ENCODE measurements at regions not wholly inside any gene's neighbourhood (a gene's known extent, or its start where the extent isn't known, plus 50 kb on each side); places are given as distances from the start of the nearest gene placed in this dataset.

GRCh38 chr4:54548098-54548620, 109.6 kb upstream of the KIT start:
- DNase-seq = no peak

- DNase-seq = no peak
Measured at GRCh38 chr4:54548831-54549460, 108.8 kb upstream of the KIT start.

DNA sequence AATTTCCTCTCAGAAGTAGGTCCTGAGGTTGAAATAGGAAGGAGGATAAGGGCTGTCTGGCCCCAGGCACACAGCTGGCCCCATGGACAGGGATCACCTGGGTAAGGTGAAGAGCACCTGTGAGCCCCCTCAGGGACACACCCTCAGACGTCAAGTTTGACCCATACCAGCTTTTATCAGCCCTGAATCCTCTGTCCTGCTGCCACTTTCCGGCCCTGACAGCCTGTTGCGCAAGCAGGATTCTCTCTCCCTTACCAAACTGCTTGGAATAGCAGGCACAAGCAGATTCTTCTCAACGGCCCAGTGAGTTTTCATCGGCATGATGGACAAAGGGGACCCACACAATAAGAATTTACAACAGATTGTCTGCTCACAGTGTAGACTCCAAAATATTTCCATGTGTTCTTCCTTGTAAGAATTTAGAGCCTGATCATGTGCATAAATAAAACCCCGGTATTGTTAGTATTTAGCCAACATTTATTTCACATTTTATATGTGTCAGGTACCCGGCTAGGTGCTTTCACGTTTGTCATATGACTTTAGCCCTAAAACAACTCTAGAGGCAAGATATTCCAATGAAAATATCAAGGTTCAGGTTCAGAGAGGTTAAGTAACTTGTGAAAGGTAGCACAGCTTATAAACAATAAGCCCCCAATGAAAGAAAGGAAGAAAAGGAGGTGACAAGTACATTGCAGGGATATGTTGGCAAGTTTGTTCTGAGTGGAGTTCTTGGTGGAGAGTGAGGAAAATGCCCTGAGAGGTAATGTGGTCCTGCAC, 107.2 kb upstream of the KIT start:
- DNase-seq = no peak

GRCh38 chr4:54553001-54553400, 104.8 kb upstream of the KIT start:
- DNase-seq = no peak

DNA sequence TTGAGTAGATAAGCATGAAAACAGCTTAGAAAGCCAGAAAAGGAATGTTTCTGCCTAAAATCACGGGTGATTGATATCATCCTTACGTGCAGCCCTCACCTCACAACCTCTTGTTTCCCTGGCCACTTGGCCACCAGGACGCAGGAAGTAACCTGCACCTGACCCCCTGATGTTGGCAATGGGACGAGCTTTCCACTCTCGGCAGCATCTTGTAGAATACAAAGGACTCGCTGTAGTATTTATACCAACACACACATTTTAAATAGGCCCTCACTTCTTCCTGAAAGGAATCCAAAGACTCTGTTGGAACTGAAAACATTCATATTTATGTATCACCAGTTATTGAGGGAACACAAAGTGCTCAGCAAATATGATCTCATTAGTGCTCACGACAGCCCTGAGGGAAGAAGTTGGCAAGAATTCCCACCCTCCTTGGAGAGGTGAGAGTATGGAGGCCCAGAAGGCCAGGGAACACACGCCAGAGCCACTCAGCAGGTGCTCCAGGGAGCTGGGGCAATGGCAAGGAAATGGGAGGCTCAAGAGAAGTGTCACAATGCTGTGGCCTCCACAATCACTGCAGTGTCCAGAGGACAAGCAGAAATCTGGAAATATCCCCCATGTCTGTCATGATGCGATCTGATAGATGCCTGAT, 103.3 kb upstream of the KIT start:
- no peak for DNase-seq

DNA sequence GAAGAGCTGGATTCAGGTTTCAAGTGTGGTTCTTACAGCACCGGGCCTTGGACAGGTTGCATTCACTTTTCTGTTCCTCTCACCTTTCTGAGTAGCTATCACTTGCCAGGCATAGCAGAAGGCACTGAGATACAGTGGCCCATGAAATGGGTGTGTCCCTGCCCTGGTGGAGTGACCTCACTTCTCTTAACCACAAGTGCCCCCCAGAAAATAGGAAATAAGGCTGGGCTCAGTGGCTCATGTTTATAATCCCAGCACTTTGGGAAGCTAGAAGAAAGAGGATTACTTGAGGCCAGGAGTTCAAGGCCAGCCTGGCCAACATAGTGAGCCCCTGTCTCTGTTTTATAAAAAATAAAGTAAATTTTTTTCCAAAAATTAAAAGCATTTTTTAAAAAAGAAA, 101.7 kb upstream of the KIT start:
- DNase-seq = no peak

GRCh38 chr4:54556587-54556986, 101.2 kb upstream of the KIT start:
- no peak for DNase-seq

DNA sequence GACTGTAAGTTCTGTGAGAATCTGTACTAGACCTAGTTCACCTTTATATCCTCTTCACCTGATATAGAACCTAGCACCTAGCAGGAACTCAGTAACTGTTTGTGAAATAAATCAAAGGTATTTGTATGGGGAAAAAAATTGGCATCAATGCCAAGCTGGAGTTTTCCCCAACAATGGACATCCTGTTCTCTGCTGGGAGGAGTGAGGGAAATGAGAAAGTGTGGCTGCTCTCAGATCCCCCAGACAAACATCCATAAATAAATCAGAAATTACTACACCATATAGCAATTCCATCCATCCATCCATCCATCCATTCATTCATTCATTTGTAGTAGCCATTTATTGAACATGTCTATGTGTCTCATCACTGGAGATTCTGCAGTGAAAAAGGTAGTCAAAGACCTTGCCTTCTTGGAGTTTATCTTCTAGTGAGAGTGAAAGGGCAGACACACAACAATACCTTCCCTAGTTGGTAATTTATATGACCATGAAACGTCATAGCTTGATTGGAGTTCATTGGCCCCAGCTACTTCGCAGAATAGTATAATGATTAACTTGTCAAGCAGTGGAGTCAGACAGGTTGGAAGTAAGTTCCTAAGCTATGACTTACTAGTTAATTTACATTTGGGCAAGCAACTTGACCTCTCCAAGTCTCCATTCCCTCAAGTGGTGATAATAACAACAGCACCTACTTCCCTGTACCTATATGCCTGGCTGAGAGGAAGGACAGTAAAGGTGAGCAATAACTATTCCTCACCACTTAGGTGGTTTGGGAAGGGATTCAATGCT, 98.7 kb upstream of the KIT start:
- no peak for DNase-seq

GRCh38 chr4:54560513-54560912, 97.2 kb upstream of the KIT start:
- no peak for DNase-seq

DNA sequence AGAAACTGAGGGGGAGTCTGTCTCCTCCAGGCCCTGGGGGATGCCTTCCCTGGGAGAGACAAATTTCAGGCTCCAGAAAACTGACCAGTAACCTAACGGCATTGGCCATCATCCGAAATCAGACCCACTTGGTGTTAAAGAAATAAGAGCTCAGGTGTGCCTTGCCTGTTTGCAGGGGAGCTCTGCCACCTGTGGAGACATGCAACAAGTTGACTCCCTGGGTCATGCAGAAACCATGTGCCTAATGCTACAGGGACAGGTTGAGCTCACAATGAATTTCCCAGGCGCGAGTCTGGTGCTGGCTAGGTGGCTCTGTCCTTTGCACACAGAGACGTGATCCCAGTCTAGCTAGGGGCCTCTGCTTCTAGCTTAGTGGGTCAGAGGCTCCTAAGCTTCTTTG, 95.8 kb upstream of the KIT start:
- no peak for DNase-seq

GRCh38 chr4:54566608-54567007, 91.1 kb upstream of the KIT start:
- DNase-seq = peak; percentile 79 to 90

- no peak for DNase-seq
Measured at GRCh38 chr4:54567327-54567726, 90.4 kb upstream of the KIT start.

- no peak for DNase-seq
Measured at GRCh38 chr4:54568184-54568583, 89.6 kb upstream of the KIT start.

DNA sequence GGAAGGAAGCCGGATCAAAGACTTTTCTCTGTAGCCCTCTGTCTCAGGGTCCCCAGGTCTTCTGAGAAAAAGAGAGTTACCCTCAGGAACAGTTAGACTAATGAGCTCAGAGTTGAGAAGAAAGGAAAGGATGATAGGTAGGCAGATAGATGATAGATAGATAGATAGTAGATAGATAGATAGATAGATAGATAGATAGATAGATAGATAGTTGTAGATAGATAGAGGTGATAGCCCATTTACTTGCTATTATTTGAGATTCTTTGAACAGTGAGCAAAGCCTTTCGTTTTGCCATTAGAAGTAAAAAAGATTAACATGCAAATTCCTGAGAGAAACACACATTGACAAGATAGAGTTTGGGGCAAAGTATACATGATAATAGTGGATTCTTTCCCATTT, 86.9 kb upstream of the KIT start:
- no peak for DNase-seq

DNA sequence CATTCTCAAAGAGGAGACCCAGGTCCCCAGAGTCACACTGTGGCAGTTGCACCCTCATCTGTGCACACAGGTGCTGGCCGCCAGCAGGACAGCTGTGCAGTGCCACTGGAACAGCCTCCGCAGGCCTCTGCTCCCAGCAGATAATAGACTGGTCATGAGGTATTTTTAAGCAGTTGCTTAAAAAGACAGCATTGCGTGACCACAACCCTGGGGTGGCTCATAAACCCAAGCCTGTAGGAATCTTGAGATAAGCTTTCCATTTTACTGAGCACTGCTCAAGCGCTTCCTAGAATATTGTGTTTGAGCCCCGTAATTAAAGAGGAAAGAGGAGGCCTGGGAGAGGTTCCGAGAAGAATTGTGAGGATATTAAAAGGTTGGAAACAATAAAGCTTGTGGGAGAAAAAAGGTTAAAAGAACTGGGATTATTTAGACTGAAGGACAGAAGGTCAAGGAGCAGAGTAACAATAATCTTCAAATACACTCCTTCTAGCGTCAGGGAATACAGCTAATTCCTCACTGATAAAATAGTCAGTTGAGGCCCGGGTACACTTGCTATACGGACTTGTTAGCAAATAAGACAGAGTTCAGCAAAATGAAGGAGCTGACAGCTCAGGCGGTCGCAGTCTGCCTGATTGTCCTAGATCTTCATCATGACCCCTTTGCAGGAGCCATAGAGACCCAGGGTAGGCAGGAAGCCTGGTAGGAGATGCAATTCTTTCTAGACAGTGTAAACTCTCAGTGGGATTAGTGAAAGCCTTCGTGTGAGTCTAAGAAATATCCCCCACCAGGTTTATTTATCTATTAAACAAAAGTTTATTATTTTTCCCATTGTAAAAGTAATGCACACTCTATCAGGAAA, 86.2 kb upstream of the KIT start:
- no peak for DNase-seq

- no peak for DNase-seq
Measured at GRCh38 chr4:54572152-54572542, 85.6 kb upstream of the KIT start.

DNA sequence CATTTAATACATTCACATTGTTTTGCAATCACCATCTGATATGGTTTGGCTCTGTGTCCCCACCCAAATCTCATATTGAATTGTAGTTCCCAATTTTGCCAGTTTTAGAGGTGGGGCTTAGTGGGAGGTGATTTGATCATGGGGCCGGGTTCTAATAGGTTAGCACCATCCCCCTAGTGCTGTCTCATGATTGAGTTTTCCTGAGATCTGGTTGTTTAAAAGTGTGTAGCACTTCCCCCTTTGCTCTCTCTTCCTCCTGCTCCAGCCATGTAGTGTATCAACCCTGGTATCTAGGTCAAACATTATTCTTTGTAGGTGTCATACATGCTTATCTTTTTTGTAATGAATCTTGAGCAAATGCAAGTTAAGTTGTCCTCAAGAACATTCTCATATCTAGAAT, 83.3 kb upstream of the KIT start:
- DNase-seq = no peak

DNA sequence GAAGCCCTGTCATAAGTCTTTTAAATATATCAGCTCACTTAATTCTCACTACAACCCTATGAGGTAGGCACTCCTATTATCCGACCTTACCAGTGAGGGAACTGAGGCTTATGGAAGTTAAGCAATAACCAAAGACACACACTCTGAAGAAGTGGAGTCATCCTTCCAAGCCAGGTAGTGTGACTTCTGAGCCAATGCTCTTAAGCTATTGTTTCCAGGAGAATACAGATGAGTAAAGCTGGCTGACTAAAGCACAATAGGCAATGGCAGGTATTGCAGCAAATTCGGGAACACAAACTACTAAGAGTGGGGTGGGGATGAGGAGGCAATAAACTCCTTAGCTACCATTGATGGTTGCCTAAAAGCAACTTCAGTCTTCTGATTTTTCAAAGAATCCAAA, 81.8 kb upstream of the KIT start:
- no peak for DNase-seq

DNA sequence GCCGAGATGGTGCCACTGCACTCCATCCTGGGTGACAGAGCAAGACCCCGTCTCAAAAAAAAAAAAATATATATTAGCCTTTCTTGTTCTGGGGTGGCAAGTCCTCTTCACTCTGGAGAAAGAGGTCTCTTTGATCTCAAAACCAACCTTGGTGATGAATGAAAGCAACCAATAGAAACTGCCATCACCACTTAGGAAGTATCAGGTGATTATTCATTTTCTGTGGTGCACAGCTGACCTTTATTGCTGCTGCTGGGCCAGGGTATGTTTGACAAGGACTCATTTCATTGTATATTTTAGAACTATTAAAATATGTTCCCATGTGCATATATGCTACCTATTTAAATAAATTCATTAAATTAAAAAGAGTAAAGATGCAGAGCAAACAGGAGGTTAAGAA, 76.0 kb upstream of the KIT start:
- DNase-seq = no peak

DNA sequence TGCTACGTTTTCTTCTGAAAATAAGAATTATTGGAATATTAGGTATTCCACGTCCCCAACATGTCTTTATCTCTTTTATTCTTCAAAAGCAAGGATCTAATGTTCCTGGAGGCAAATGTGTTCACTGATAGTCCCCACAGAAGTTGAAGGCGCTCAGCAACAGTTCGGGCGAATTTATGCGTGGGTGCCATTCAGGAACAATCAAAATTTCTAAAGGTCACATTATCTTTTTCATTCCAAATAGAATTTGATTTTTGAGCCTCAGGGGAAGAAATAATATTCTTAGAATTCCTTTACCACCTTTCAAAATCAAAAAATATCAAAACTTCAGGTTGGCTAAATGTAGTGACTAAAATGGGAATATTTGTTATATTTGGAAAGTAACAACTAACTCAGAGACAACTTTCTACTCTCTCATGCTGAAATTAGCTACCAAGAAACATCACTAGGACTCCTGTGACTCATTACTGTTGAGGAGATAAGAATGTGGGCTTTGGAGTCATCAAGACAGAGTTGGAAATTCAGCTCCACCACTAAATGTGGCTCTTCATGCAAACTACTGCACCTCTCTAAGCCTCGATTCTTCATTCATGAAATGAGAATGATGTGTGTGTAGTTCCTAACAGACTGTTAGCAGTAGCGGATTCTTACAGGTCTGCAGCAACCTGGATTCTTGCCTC, 72.3 kb upstream of the KIT start:
- no peak for DNase-seq

DNA sequence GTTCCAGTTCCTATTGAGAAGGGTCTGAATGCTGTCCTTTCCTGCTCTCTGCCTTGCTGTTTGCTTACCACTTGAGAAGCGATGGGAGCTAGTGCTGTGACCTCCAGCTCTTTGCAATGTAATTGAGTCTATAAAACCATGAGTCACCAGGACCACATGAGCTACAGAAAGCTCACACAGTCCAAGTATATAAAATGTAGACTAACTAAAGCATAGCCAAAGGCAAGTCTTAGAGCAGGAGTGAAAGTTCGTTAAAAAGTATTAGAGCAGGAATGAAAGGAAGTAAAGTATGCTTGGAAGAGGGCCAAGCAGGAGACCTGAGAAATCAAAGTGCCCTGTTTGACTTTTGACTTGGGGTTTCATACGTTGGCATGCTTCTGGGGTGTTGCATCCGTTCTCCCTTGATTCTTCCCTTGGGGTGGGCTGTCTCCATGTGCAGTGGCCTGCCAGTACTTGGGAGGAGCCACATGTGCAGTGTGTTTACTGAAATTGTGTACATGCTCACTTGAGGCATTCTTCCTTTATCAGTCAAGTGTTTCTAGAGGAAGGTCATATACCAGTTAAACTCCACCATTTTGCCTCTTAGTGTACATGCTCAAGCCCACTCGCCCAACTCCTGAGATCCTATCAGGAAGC, 71.3 kb upstream of the KIT start:
- DNase-seq = no peak

Data from NCI-H524 (cell line).